Neural progenitor cell (in vitro differentiated cells): ENCODE measurements at regions not wholly inside any gene's neighbourhood (a gene's known extent, or its start where the extent isn't known, plus 50 kb on each side); places are given as distances from the start of the nearest gene placed in this dataset.

Experiments used
- DNase-seq: peaks from one replicate; pipeline ENCODE4 v3.0.0-alpha.2; 2016; ENCODE audit warnings: low spot score
- H2AFZ ChIP-seq: fragments of 200-600 bp; sonication (generic); replicated peaks from 2 replicates; pipeline ENCODE4 v1.6.1; 2016; ENCODE audit warnings: antibody characterized with exemption
- H3F3A ChIP-seq: fragments of 200-600 bp; sonication (generic); 2 replicates; pipeline ENCODE4 v1.6.1; 2016; ENCODE audit warnings: antibody characterized with exemption, low read depth
- H3K27ac ChIP-seq: fragments of 200-600 bp; sonication (generic); 2 replicates; pipeline ENCODE4 v1.5.1; 2016; ENCODE audit warnings: mild to moderate bottlenecking
- H3K27me3 ChIP-seq: fragments of 200-600 bp; sonication (generic); 2 replicates; pipeline ENCODE4 v1.6.1; 2016; ENCODE audit warnings: mild to moderate bottlenecking, moderate library complexity
- H3K36me3 ChIP-seq: fragments of 200-600 bp; sonication (generic); 2 replicates; pipeline ENCODE4 v1.5.1; 2016
- H3K4me1 ChIP-seq: fragments of 200-600 bp; sonication (generic); 2 replicates; pipeline ENCODE4 v1.6.1; 2016; ENCODE audit warnings: mixed run types
- H3K4me2 ChIP-seq: fragments of 200-600 bp; sonication (generic); 2 replicates; pipeline ENCODE4 v1.6.1; 2016
- H3K4me3 ChIP-seq: fragments of 200-600 bp; sonication (generic); 2 replicates; pipeline ENCODE4 v1.5.1; 2016
- H3K79me2 ChIP-seq: fragments of 200-600 bp; sonication (generic); 2 replicates; pipeline ENCODE4 v1.6.1; 2016; ENCODE audit warnings: low read depth
- H3K9ac ChIP-seq: fragments of 200-600 bp; sonication (generic); 2 replicates; pipeline ENCODE4 v1.6.1; 2016
- H3K9me3 ChIP-seq: fragments of 200-600 bp; sonication (generic); 2 replicates; pipeline ENCODE4 v1.5.1; 2016; ENCODE audit warnings: low read depth
- H4K20me1 ChIP-seq: fragments of 200-600 bp; sonication (generic); 2 replicates; pipeline ENCODE4 v1.6.1; 2016; ENCODE audit warnings: low read depth
- H3K27ac Mint-ChIP-seq: 3 replicates; pipeline ENCODE4 v1.8.0; 2021; ENCODE audit warnings: mixed read lengths
- H3K27me3 Mint-ChIP-seq: 2 replicates; pipeline ENCODE4 v1.8.0; 2022; ENCODE audit warnings: low read depth, mild to moderate bottlenecking, inconsistent platforms, moderate library complexity, mixed read lengths; ENCODE audit not compliant: insufficient read depth
- H3K36me3 Mint-ChIP-seq: 3 replicates; pipeline ENCODE4 v1.8.0; 2021; ENCODE audit warnings: mixed read lengths
- H3K4me1 Mint-ChIP-seq: 3 replicates; pipeline ENCODE4 v1.8.0; 2021; ENCODE audit warnings: mixed read lengths
- H3K4me3 Mint-ChIP-seq: 3 replicates; pipeline ENCODE4 v1.8.0; 2021; ENCODE audit warnings: mild to moderate bottlenecking, moderate library complexity, mixed read lengths
- H3K9me3 Mint-ChIP-seq: 3 replicates; pipeline ENCODE4 v1.8.0; 2020; ENCODE audit warnings: mixed read lengths
- EZH2 ChIP-seq: fragments of 200-600 bp; sonication (generic); IDR thresholded peaks from 2 replicates; pipeline ENCODE4 v1.6.1; 2017; ENCODE audit warnings: antibody characterized with exemption, mild to moderate bottlenecking, moderate library complexity
- EZH2phosphoT487 ChIP-seq: fragments of 200-600 bp; sonication (generic); IDR thresholded peaks from 2 replicates; pipeline ENCODE4 v1.6.1; 2017; ENCODE audit warnings: antibody characterized with exemption
- TF ChIP-seq, protein P1 (sequence below): fragments of 200-600 bp; sonication (generic); IDR thresholded peaks from 2 replicates; pipeline ENCODE4 v1.5.1; 2017; ENCODE audit warnings: antibody characterized with exemption, mild to moderate bottlenecking

- Histone ChIP-seq H3K27ac (no peak overlapping the region), H4K20me1 (no peaks in the 10 kb centered on the region), H3F3A (no peaks in the 10 kb centered on the region), H3K4me1 (no peaks in the 10 kb centered on the region), H3K9me3 (no peaks in the 10 kb centered on the region), H3K27me3 (no peaks in the 10 kb centered on the region), H3K9ac (no peak overlapping the region), H3K4me2 (no peak overlapping the region), H2AFZ (no peak overlapping the region), H3K79me2 (no peaks in the 10 kb centered on the region), H3K4me3 (no peak overlapping the region), H3K36me3 (no peaks in the 10 kb centered on the region)
- no peak for DNase-seq
- Mint-ChIP-seq H3K27me3 (no peaks in the 10 kb centered on the region), H3K4me1 (no peaks in the 10 kb centered on the region), H3K9me3 (no peaks in the 10 kb centered on the region), H3K27ac (no peak overlapping the region), H3K36me3 (peaks cover 55% of the 10 kb centered on the region), H3K4me3 (no peak overlapping the region)
- TF ChIP-seq EZH2, result no peak
- TF ChIP-seq, protein P1, sequence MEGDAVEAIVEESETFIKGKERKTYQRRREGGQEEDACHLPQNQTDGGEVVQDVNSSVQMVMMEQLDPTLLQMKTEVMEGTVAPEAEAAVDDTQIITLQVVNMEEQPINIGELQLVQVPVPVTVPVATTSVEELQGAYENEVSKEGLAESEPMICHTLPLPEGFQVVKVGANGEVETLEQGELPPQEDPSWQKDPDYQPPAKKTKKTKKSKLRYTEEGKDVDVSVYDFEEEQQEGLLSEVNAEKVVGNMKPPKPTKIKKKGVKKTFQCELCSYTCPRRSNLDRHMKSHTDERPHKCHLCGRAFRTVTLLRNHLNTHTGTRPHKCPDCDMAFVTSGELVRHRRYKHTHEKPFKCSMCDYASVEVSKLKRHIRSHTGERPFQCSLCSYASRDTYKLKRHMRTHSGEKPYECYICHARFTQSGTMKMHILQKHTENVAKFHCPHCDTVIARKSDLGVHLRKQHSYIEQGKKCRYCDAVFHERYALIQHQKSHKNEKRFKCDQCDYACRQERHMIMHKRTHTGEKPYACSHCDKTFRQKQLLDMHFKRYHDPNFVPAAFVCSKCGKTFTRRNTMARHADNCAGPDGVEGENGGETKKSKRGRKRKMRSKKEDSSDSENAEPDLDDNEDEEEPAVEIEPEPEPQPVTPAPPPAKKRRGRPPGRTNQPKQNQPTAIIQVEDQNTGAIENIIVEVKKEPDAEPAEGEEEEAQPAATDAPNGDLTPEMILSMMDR, result no peak
- TF ChIP-seq EZH2phosphoT487, result no peak
Measured at GRCh38 chr22:25482091-25482760, 82.2 kb upstream of the GRK3 start.

DNA sequence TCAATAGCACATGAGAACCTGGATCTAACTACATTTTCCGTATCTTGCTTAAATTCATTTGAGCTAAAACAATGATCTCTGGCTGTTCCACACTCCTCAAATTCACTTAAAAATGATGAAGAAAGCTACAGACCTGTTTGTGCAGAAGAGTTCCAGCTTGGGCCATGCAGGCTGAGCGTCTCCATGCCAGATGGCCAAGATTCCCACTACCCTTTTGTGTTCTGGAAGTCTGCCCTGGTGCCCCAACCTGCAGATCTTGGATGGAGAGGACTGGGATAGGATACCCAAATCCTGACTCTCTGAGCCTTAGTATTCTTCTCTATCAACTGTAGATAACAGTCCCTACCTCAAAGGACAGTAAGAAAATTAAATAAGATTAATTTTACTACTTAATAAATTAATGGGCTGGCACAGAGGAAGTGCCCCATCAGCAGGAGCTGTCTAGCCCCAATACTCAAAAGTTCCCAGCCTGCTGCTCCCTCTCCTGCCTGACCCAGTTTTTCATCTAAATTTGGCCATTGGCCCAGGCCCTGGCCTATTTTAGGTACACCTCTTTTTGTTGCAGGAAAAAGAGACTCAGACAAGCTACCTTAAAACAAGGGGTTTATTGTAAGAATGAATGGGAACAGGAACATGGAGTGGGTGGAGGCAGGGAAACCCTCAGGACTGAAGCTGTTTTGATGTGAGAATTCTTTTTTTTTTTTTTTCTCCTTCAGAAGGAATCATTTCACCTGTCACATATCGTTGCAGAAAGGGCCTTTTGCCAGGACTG lies 81.4 kb upstream of the GRK3 start:
- H3K36me3 ChIP-seq, result no peaks in the 10 kb centered on the region
- H3K27ac ChIP-seq, result no peak overlapping the region
- DNase-seq, result no peak
- no peak overlapping the region for H3K9ac ChIP-seq
- no peak overlapping the region for H2AFZ ChIP-seq
- no peaks in the 10 kb centered on the region for H3K4me1 ChIP-seq
- H3K79me2 ChIP-seq, result no peaks in the 10 kb centered on the region
- H4K20me1 ChIP-seq, result no peaks in the 10 kb centered on the region
- H3K4me3 Mint-ChIP-seq, result no peak overlapping the region
- H3K9me3 ChIP-seq, result no peaks in the 10 kb centered on the region
- H3K9me3 Mint-ChIP-seq, result no peaks in the 10 kb centered on the region
- H3K4me2 ChIP-seq, result no peak overlapping the region
- H3K4me1 Mint-ChIP-seq, result peaks cover 3% of the 10 kb centered on the region
- TF ChIP-seq, protein P1, result no peak
- no peak for TF ChIP-seq EZH2phosphoT487
- no peak for TF ChIP-seq EZH2
- H3K27me3 Mint-ChIP-seq, result no peaks in the 10 kb centered on the region
- no peak overlapping the region for H3K27ac Mint-ChIP-seq
- no peak overlapping the region for H3K4me3 ChIP-seq
- no peaks in the 10 kb centered on the region for H3F3A ChIP-seq
- H3K36me3 Mint-ChIP-seq, result peaks cover 50% of the 10 kb centered on the region
- H3K27me3 ChIP-seq, result no peaks in the 10 kb centered on the region

GRCh38 chr22:25483931-25484330 lies 80.5 kb upstream of the GRK3 start:
- H3K79me2 ChIP-seq, result no peaks in the 10 kb centered on the region
- H3K4me3 ChIP-seq, result no peak overlapping the region
- no peak overlapping the region for H2AFZ ChIP-seq
- H3K4me3 Mint-ChIP-seq, result no peak overlapping the region
- no peaks in the 10 kb centered on the region for H3K27me3 Mint-ChIP-seq
- no peak for DNase-seq
- H3K36me3 Mint-ChIP-seq, result peaks cover 49% of the 10 kb centered on the region
- no peaks in the 10 kb centered on the region for H3K27me3 ChIP-seq
- H3K4me1 ChIP-seq, result no peaks in the 10 kb centered on the region
- no peaks in the 10 kb centered on the region for H3K36me3 ChIP-seq
- no peaks in the 10 kb centered on the region for H3K9me3 ChIP-seq
- TF ChIP-seq EZH2 (no peak), EZH2phosphoT487 (no peak)
- TF ChIP-seq, protein P1, result no peak
- H3K27ac Mint-ChIP-seq, result no peak overlapping the region
- H3K9me3 Mint-ChIP-seq, result no peaks in the 10 kb centered on the region
- no peaks in the 10 kb centered on the region for H3F3A ChIP-seq
- no peak overlapping the region for H3K27ac ChIP-seq
- H4K20me1 ChIP-seq, result no peaks in the 10 kb centered on the region
- no peak overlapping the region for H3K4me2 ChIP-seq
- peaks cover 5% of the 10 kb centered on the region for H3K4me1 Mint-ChIP-seq
- no peak overlapping the region for H3K9ac ChIP-seq
